Mammary epithelial cell (primary cell): ENCODE measurements at regions not wholly inside any gene's neighbourhood (a gene's known extent, or its start where the extent isn't known, plus 50 kb on each side); places are given as distances from the start of the nearest gene placed in this dataset.

Experiments
- CTCF ChIP-seq, 2 donors: IDR thresholded peaks in 1 of 2; conservative IDR thresholded peaks in 1 of 2; 2 replicates each; pipeline ENCODE4 v1.5.1; 2011 to 2012; ENCODE audit warnings: inconsistent platforms in 2 of 2, low read length in 2 of 2, mild to moderate bottlenecking in 2 of 2, control low read depth in 1 of 2, low read depth in 1 of 2; ENCODE audit not compliant: insufficient read depth in 1 of 2; ENCODE audit errors: extremely low read depth in 1 of 2
- EZH2 ChIP-seq: IDR thresholded peaks from 2 replicates; pipeline ENCODE4 v1.6.1; 2012; ENCODE audit warnings: low read length, inconsistent platforms, borderline replicate concordance

- TF ChIP-seq CTCF (conservative IDR thresholded peaks at IDR 0.05 in 1 of 2, IDR thresholded peaks at IDR 0.05 in 1 of 2; ENCODE audit: extremely low read depth in 1 of 2, insufficient read depth in 1 of 2, low read depth in 1 of 2, low read length in 2 of 2) (no peak), EZH2 (no peak)
Measured at GRCh38 chr7:136517971-136518370, 350.5 kb upstream of the CHRM2 start.
